NB4 (cell line): ENCODE measurements at regions not wholly inside any gene's neighbourhood (a gene's known extent, or its start where the extent isn't known, plus 50 kb on each side); places are given as distances from the start of the nearest gene placed in this dataset.

ENCODE experiments used
- DNase-seq: peaks from one replicate; pipeline ENCODE4 v3.0.0; 2010; ENCODE audit warnings: low read depth
- H3K4me3 ChIP-seq: one replicate; pipeline ENCODE4 v1.5.1; 2011; ENCODE audit warnings: mild to moderate bottlenecking, low read depth, low read length, moderate library complexity
- MYC ChIP-seq: IDR thresholded peaks from 2 replicates; pipeline ENCODE4 v1.6.1; 2011; ENCODE audit warnings: low read depth, low read length
- POLR2A ChIP-seq: IDR thresholded peaks from 2 replicates; pipeline ENCODE4 v1.6.1; 2011; ENCODE audit warnings: mild to moderate bottlenecking; ENCODE audit not compliant: insufficient read length; ENCODE audit errors: extremely low read depth
- TF ChIP-seq, protein P1 (sequence below): IDR thresholded peaks from 2 replicates; pipeline ENCODE4 v1.6.1; 2011; ENCODE audit warnings: low read depth, low read length
- TF ChIP-seq, protein P2 (sequence below): IDR thresholded peaks from one replicate; pipeline ENCODE4 v1.5.1; 2012; ENCODE audit warnings: low read depth, low read length

DNA sequence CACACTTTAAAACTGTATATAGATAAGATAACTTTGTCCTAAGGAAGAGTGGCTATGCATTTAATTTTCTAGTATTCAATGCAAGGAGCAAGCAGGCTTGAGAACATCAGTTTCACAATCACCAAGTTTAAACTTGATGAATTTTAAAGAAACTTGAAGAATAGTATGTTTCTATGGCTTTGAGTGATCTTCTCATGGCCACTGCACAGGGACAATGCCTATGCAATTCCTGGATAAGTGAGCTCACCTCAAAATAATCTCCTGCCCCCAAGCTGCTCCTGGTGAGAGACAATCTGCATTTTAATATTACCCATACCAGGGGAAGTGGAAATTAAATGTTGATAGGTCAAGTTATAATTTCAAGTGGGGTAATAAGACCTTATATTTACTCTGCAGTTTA is 376.6 kb upstream of the CBLB start:
- no peak overlapping the region for H3K4me3 ChIP-seq
- DNase-seq: no peak
- TF ChIP-seq, protein P1, sequence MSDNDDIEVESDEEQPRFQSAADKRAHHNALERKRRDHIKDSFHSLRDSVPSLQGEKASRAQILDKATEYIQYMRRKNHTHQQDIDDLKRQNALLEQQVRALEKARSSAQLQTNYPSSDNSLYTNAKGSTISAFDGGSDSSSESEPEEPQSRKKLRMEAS: no peak
- TF ChIP-seq, protein P2, sequence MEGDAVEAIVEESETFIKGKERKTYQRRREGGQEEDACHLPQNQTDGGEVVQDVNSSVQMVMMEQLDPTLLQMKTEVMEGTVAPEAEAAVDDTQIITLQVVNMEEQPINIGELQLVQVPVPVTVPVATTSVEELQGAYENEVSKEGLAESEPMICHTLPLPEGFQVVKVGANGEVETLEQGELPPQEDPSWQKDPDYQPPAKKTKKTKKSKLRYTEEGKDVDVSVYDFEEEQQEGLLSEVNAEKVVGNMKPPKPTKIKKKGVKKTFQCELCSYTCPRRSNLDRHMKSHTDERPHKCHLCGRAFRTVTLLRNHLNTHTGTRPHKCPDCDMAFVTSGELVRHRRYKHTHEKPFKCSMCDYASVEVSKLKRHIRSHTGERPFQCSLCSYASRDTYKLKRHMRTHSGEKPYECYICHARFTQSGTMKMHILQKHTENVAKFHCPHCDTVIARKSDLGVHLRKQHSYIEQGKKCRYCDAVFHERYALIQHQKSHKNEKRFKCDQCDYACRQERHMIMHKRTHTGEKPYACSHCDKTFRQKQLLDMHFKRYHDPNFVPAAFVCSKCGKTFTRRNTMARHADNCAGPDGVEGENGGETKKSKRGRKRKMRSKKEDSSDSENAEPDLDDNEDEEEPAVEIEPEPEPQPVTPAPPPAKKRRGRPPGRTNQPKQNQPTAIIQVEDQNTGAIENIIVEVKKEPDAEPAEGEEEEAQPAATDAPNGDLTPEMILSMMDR: no peak
- no peak for TF ChIP-seq MYC
- no peak for TF ChIP-seq POLR2A

DNA sequence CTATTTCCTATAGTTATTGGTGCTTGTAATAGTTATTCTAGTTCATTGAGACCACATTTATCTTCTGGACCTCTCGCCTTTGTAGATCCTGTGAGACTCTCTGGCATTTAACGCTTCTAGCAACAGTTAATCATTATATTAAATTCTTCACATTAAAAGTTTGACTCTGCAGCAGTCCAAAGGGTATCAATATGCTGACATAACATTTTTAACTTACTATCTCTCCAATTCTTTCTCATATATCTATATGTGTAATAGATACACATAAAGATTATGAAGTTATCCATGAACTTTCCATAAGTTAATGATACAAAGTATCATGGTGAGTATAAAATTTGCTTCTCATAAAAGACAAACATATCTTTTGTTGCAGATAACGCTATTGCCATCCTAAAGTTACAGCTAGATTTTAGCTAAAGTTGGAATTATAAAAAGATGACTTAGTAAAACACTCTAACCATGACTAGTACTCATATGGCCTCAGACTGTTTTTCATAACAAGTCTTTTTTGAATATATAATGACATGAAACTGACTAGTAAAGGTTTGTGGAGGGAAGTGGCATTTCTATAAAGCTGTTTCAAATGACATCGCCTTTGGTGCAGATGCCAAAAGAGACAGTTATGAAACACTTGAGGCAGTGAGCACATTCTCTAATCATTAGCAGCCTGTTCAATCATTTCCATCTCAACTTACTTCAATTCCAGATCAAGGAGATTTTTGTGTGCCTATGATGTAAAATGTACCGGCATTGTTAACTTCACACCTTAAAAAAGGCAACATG is 379.3 kb upstream of the CBLB start:
- H3K4me3 ChIP-seq: no peak overlapping the region
- no peak for DNase-seq
- TF ChIP-seq, protein P1: no peak
- TF ChIP-seq POLR2A (no peak), MYC (no peak)
- TF ChIP-seq, protein P2: no peak

DNA sequence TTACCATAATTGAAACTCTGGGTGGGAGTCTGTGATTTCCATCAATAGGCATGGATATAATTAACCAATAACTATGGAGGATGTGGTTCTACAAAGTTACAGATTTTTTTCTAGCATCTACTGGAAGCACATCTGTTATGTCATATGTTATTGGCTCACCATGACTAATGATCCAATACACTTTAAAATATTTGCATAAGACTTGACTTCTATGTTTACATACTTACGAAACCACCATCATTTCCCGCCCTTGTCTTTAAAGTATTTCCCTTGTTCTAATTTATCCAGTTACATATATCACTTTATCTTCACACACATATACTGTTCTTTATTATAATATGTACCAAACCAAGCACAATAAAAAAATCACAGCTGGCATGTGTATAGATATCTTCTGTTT is 380.3 kb upstream of the CBLB start:
- DNase-seq: no peak
- no peak for TF ChIP-seq POLR2A
- TF ChIP-seq, protein P1: no peak
- no peak for TF ChIP-seq MYC
- TF ChIP-seq, protein P2: no peak

DNA sequence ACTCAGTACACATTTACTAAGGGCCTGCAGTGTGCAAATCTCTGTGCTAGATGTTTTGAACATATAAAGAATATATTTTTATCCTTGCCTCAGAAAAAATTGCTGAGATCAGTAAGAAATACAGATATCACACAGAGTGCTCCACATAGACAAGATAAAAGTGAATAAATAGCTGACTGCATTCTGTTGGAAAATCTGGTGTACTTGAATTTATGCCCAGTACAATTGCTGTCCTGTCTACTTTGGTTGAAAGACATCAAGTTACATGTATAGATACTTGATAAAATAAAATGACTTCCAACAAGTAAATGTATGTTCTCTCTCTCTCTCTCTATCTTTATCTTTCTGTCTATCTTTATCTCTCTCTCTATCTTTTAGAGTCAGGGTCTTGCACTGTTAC is 381.2 kb upstream of the CBLB start:
- DNase-seq: no peak
- no peak overlapping the region for H3K4me3 ChIP-seq
- TF ChIP-seq, protein P2: no peak
- no peak for TF ChIP-seq POLR2A

More for the DNA sequence above, 380.3 kb upstream of the CBLB start:
- H3K4me3 ChIP-seq: no peak overlapping the region

DNA sequence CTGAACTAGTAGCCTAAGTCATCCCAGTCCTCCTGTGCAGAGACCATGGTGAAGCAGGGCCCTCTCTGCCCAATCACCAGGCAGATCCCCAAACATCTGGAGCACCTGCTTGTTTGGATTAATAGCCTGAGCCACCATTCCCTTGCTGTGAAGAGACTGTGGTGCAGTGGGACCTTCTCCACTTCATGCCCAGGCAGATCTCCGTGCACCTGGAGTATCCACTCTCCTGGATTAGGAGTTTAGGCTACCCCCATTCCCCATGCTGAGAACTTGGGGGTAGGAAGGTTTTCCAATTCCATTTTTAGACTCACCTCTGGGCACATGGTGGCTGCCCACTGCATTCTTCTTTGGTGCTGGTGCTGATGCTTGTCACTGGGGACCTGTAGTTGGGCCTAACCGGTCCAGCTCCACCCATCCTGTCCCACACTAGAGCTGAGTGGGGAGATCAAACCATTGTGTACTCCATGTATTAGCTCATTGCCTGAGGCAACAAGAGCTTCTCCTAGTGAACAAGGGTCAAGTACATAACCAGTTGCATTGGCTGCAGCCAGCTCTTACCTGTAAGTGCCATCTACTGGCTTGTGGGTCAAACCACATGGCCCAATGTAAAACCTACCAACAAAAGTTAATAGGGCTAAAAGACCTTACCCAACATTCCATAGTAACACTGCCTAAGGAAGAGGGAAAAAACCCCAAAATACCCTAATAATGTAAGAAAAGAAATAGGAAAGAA is 382.5 kb upstream of the CBLB start:
- TF ChIP-seq, protein P2: no peak
- TF ChIP-seq, protein P1: no peak
- TF ChIP-seq POLR2A (no peak), MYC (no peak)
- no peak for DNase-seq
- H3K4me3 ChIP-seq: no peak overlapping the region
